ENCODE measurements at regions not wholly inside any gene's neighbourhood (a gene's known extent, or its start where the extent isn't known, plus 50 kb on each side); places are given as distances from the start of the nearest gene placed in this dataset.

- TF ChIP-seq ZBTB33 (IDR thresholded peaks at IDR 0.05; ENCODE audit: borderline replicate concordance, low read depth) (no peak), USF1 (IDR thresholded peaks at IDR 0.05; ENCODE audit: borderline replicate concordance, low read depth) (no peak), RFX5 (IDR thresholded peaks at IDR 0.05; ENCODE audit: low read length) (no peak), FOXJ3 (CRISPR knock-in tag; IDR thresholded peaks at IDR 0.05) (no peak), JUND (IDR thresholded peaks at IDR 0.05) (no peak)
Observed at GRCh38 chr5:104418056-104418455, 855.5 kb upstream of the NUDT12 start.
